ENCODE measurements at regions not wholly inside any gene's neighbourhood (a gene's known extent, or its start where the extent isn't known, plus 50 kb on each side); places are given as distances from the start of the nearest gene placed in this dataset.

GRCh38 chr10:128377364-128377987 lies 251.3 kb upstream of the MKI67 start:
- no peaks in the 10 kb centered on the region for H3K9me2 ChIP-seq (replicated peaks; ENCODE audit: control insufficient read depth, low read length)
- H3K27ac ChIP-seq (ENCODE audit: low read depth, low read length), result no peak overlapping the region
- no peaks in the 10 kb centered on the region for H3K9me3 ChIP-seq (ENCODE audit: control insufficient read depth, insufficient read depth, low read length)
- no peaks in the 10 kb centered on the region for H3K27me3 ChIP-seq (ENCODE audit: control insufficient read depth, low read length)
- H3K4me1 ChIP-seq (ENCODE audit: control insufficient read depth, low read length), result no peaks in the 10 kb centered on the region
- no peaks in the 10 kb centered on the region for H3K79me2 ChIP-seq (ENCODE audit: control insufficient read depth, low read length)
- no peak overlapping the region for H3K4me3 ChIP-seq (ENCODE audit: low read length)
- H3K4me2 ChIP-seq (ENCODE audit: low read length), result no peak overlapping the region
- no peak for TF ChIP-seq EZH2phosphoT487 (IDR thresholded peaks at IDR 0.05; ENCODE audit: borderline replicate concordance, low read length)
- TF ChIP-seq, protein P1, sequence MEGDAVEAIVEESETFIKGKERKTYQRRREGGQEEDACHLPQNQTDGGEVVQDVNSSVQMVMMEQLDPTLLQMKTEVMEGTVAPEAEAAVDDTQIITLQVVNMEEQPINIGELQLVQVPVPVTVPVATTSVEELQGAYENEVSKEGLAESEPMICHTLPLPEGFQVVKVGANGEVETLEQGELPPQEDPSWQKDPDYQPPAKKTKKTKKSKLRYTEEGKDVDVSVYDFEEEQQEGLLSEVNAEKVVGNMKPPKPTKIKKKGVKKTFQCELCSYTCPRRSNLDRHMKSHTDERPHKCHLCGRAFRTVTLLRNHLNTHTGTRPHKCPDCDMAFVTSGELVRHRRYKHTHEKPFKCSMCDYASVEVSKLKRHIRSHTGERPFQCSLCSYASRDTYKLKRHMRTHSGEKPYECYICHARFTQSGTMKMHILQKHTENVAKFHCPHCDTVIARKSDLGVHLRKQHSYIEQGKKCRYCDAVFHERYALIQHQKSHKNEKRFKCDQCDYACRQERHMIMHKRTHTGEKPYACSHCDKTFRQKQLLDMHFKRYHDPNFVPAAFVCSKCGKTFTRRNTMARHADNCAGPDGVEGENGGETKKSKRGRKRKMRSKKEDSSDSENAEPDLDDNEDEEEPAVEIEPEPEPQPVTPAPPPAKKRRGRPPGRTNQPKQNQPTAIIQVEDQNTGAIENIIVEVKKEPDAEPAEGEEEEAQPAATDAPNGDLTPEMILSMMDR (IDR thresholded peaks at IDR 0.05; ENCODE audit: low read depth, low read length, poor library complexity, severe bottlenecking), result no peak
- no peaks in the 10 kb centered on the region for H4K20me1 ChIP-seq (ENCODE audit: control insufficient read depth, insufficient read depth, low read depth, low read length)
- no peaks in the 10 kb centered on the region for H3K36me3 ChIP-seq (ENCODE audit: control insufficient read depth, low read length)
- no peaks in the 10 kb centered on the region for H3F3A ChIP-seq (ENCODE audit: control insufficient read depth, insufficient read depth)

GRCh38 chr10:128377988-128378387 lies 251.8 kb upstream of the MKI67 start:
- Histone ChIP-seq H3K4me2 (ENCODE audit: low read length) (no peak overlapping the region), H4K20me1 (ENCODE audit: control insufficient read depth, insufficient read depth, low read depth, low read length) (no peaks in the 10 kb centered on the region), H3K9me3 (ENCODE audit: control insufficient read depth, insufficient read depth, low read length) (no peaks in the 10 kb centered on the region), H3K79me2 (ENCODE audit: control insufficient read depth, low read length) (no peaks in the 10 kb centered on the region), H3K27ac (ENCODE audit: low read depth, low read length) (no peak overlapping the region), H3K9me2 (replicated peaks; ENCODE audit: control insufficient read depth, low read length) (no peaks in the 10 kb centered on the region), H3K27me3 (ENCODE audit: control insufficient read depth, low read length) (no peaks in the 10 kb centered on the region), H3F3A (ENCODE audit: control insufficient read depth, insufficient read depth) (no peaks in the 10 kb centered on the region), H3K4me3 (ENCODE audit: low read length) (no peak overlapping the region), H3K4me1 (ENCODE audit: control insufficient read depth, low read length) (no peaks in the 10 kb centered on the region), H3K36me3 (ENCODE audit: control insufficient read depth, low read length) (no peaks in the 10 kb centered on the region)
- TF ChIP-seq, protein P1 (IDR thresholded peaks at IDR 0.05; ENCODE audit: low read depth, low read length, poor library complexity, severe bottlenecking), result no peak
- no peak for TF ChIP-seq EZH2phosphoT487 (IDR thresholded peaks at IDR 0.05; ENCODE audit: borderline replicate concordance, low read length)

DNA sequence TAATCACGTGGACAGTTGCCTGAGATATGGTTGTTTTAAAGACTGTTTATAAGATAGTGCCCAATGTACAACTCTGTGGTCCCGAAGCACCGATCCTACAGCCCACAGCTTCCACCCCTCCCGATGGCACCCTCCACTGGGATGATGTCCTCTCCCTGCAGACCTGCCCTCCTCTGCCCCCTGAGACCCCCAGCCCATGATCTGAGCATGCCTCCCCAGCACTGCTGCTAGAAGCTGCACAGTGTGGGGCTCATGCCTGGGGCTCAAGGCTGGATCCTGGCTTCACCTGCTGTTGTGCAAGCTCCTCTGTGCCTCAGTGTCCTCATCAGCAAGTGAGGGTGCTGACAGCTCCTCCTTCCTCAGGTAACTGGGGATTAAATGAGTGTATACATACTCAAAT lies 254.7 kb upstream of the MKI67 start:
- H3K4me3 ChIP-seq (ENCODE audit: low read length), result no peak overlapping the region
- H3K9me3 ChIP-seq (ENCODE audit: control insufficient read depth, insufficient read depth, low read length), result no peaks in the 10 kb centered on the region
- no peaks in the 10 kb centered on the region for H4K20me1 ChIP-seq (ENCODE audit: control insufficient read depth, insufficient read depth, low read depth, low read length)
- TF ChIP-seq EZH2phosphoT487 (IDR thresholded peaks at IDR 0.05; ENCODE audit: borderline replicate concordance, low read length), result no peak
- TF ChIP-seq, protein P1 (IDR thresholded peaks at IDR 0.05; ENCODE audit: low read depth, low read length, poor library complexity, severe bottlenecking), result no peak
- no peaks in the 10 kb centered on the region for H3K9me2 ChIP-seq (replicated peaks; ENCODE audit: control insufficient read depth, low read length)
- H3K27me3 ChIP-seq (ENCODE audit: control insufficient read depth, low read length), result no peaks in the 10 kb centered on the region
- no peaks in the 10 kb centered on the region for H3K79me2 ChIP-seq (ENCODE audit: control insufficient read depth, low read length)
- H3K4me1 ChIP-seq (ENCODE audit: control insufficient read depth, low read length), result no peaks in the 10 kb centered on the region
- no peaks in the 10 kb centered on the region for H3F3A ChIP-seq (ENCODE audit: control insufficient read depth, insufficient read depth)
- H3K36me3 ChIP-seq (ENCODE audit: control insufficient read depth, low read length), result no peaks in the 10 kb centered on the region
- no peak overlapping the region for H3K27ac ChIP-seq (ENCODE audit: low read depth, low read length)
- H3K4me2 ChIP-seq (ENCODE audit: low read length), result no peak overlapping the region

All from DOHH2 (cell line).